ENCODE measurements at regions not wholly inside any gene's neighbourhood (a gene's known extent, or its start where the extent isn't known, plus 50 kb on each side); places are given as distances from the start of the nearest gene placed in this dataset.

GRCh38 chr3:174336784-174337183 lies 522.4 kb upstream of the NAALADL2 start:
- POLR2A ChIA-PET: no interaction called here
- intact Hi-C loops (cut with micrococcal nuclease): no loop called here
- DNase-seq (no peak), ATAC-seq (ENCODE audit: low read depth) (no peak)
- Mint-ChIP-seq H3K27me3 (no peaks in the 10 kb centered on the region), H3K4me1 (no peaks in the 10 kb centered on the region), H3K36me3 (ENCODE audit: low read depth) (no peaks in the 10 kb centered on the region), H3K9me3 (peaks cover 2% of the 10 kb centered on the region), H3K4me3 (no peak overlapping the region), H3K27ac (no peak overlapping the region)
- no peak for TF ChIP-seq CTCF (IDR thresholded peaks at IDR 0.05)
- CTCF ChIA-PET: no interaction called here

- Mint-ChIP-seq H3K27ac (no peak overlapping the region), H3K9me3 (peaks cover 1% of the 10 kb centered on the region), H3K36me3 (ENCODE audit: low read depth) (no peaks in the 10 kb centered on the region), H3K4me1 (no peaks in the 10 kb centered on the region), H3K27me3 (no peaks in the 10 kb centered on the region), H3K4me3 (no peak overlapping the region)
- intact Hi-C loops (cut with micrococcal nuclease): no loop called here
- DNase-seq (no peak), ATAC-seq (ENCODE audit: low read depth) (no peak)
- ChIA-PET POLR2A (no interaction called here), CTCF (no interaction called here)
- TF ChIP-seq CTCF (IDR thresholded peaks at IDR 0.05): no peak
These were observed 521.9 kb upstream of the NAALADL2 start for GRCh38 chr3:174337227-174337626.

- H3K9me3 Mint-ChIP-seq: peaks cover 3% of the 10 kb centered on the region
- no peak for ATAC-seq (ENCODE audit: low read depth)
- ChIA-PET CTCF (no interaction called here), POLR2A (no interaction called here)
- intact Hi-C loops (cut with micrococcal nuclease): no loop called here
- no peak overlapping the region for H3K4me3 Mint-ChIP-seq
- H3K27ac Mint-ChIP-seq: no peak overlapping the region
- no peak for TF ChIP-seq CTCF (IDR thresholded peaks at IDR 0.05)
- DNase-seq: no peak
- no peaks in the 10 kb centered on the region for H3K4me1 Mint-ChIP-seq
- no peaks in the 10 kb centered on the region for H3K36me3 Mint-ChIP-seq (ENCODE audit: low read depth)
- H3K27me3 Mint-ChIP-seq: no peaks in the 10 kb centered on the region
These were observed 518.2 kb upstream of the NAALADL2 start for GRCh38 chr3:174340624-174341587.

- Mint-ChIP-seq H3K27me3 (no peaks in the 10 kb centered on the region), H3K27ac (no peak overlapping the region), H3K9me3 (peaks cover 3% of the 10 kb centered on the region), H3K4me1 (no peaks in the 10 kb centered on the region), H3K36me3 (ENCODE audit: low read depth) (no peaks in the 10 kb centered on the region), H3K4me3 (no peak overlapping the region)
- POLR2A ChIA-PET: no interaction called here
- DNase-seq: no peak
- CTCF ChIA-PET: no interaction called here
- no peak for ATAC-seq (ENCODE audit: low read depth)
- TF ChIP-seq CTCF (IDR thresholded peaks at IDR 0.05): no peak
- intact Hi-C loops (cut with micrococcal nuclease): no loop called here
These were observed 517.0 kb upstream of the NAALADL2 start for GRCh38 chr3:174342171-174342570.

GRCh38 chr3:174342941-174343501 lies 516.1 kb upstream of the NAALADL2 start:
- intact Hi-C loops (cut with micrococcal nuclease): no loop called here
- Mint-ChIP-seq H3K9me3 (peaks cover 3% of the 10 kb centered on the region), H3K36me3 (ENCODE audit: low read depth) (no peaks in the 10 kb centered on the region), H3K4me3 (no peak overlapping the region), H3K4me1 (no peaks in the 10 kb centered on the region), H3K27me3 (no peaks in the 10 kb centered on the region), H3K27ac (no peak overlapping the region)
- CTCF ChIA-PET: no interaction called here
- POLR2A ChIA-PET: no interaction called here
- no peak for TF ChIP-seq CTCF (IDR thresholded peaks at IDR 0.05)
- no peak for DNase-seq
- ATAC-seq (ENCODE audit: low read depth): no peak

Measured in activated B cell treated with CpG ODN at 0.5 μM for 24 hours (primary cell).